HG02763 (cell line): ENCODE measurements at regions not wholly inside any gene's neighbourhood (a gene's known extent, or its start where the extent isn't known, plus 50 kb on each side); places are given as distances from the start of the nearest gene placed in this dataset.

Source experiments
- ATAC-seq: cut with Tn5 transposase; IDR thresholded peaks from one replicate; pipeline ENCODE4 v1.9.1; 2021; ENCODE audit warnings: mild to moderate bottlenecking, moderate library complexity; ENCODE audit not compliant: unreplicated experiment

- no peak for ATAC-seq
Measured at GRCh38 chr4:168028970-168029597, 63.3 kb upstream of the ANXA10 start.

GRCh38 chr4:168037676-168038075 lies 54.7 kb upstream of the ANXA10 start:
- ATAC-seq = no peak

- no peak for ATAC-seq
Measured at GRCh38 chr4:168039593-168039992, 52.7 kb upstream of the ANXA10 start.
